ENCODE measurements at regions not wholly inside any gene's neighbourhood (a gene's known extent, or its start where the extent isn't known, plus 50 kb on each side); places are given as distances from the start of the nearest gene placed in this dataset.

DNA sequence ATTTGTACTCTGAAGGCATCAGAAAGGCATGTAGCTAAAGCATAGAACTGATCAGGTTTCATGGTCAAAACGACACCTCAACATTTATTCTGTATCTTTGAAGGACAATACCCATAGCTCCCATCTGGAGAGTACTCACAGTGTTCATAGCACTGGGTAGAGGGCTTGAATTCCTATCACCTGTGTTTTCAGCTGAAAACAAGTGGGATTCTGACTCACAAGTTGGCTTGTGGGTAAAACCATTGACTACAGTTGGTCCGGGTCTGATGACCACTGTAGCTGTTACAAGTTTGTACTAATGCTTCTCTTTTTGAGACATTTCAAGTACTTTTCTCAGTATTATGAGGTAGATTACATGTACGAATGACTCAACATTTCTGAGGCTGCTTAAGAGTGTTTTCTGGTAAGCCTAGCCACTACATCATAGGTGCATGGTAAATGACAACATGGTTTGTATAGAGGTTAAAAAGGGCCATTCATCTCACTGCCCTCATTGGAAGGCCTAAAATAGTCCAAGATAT, 68.6 kb upstream of the PELI1 start:
- DNase-seq (ENCODE audit: low read depth) = peak; percentile 28
- no peaks in the 10 kb centered on the region for H3K27me3 ChIP-seq (replicated peaks; ENCODE audit: control insufficient read depth, insufficient read depth, low read length)
- no peaks in the 10 kb centered on the region for H3K36me3 ChIP-seq (ENCODE audit: control insufficient read depth, insufficient read depth, low read length, severe bottlenecking)
- peaks cover 8% of the 10 kb centered on the region for H3K4me1 ChIP-seq (ENCODE audit: control insufficient read depth, insufficient read depth, low read length)
- H3K9ac ChIP-seq (ENCODE audit: low read length) = no peak overlapping the region
- H3K9me3 ChIP-seq (ENCODE audit: control insufficient read depth, low read length) = no peaks in the 10 kb centered on the region
- no peak overlapping the region for H3K4me3 ChIP-seq (ENCODE audit: low read length)

GRCh38 chr2:64213532-64214275, 69.5 kb upstream of the PELI1 start:
- no peaks in the 10 kb centered on the region for H3K36me3 ChIP-seq (ENCODE audit: control insufficient read depth, insufficient read depth, low read length, severe bottlenecking)
- no peak for DNase-seq (ENCODE audit: low read depth)
- H3K4me3 ChIP-seq (ENCODE audit: low read length) = no peak overlapping the region
- no peaks in the 10 kb centered on the region for H3K27me3 ChIP-seq (replicated peaks; ENCODE audit: control insufficient read depth, insufficient read depth, low read length)
- no peak overlapping the region for H3K9ac ChIP-seq (ENCODE audit: low read length)
- H3K4me1 ChIP-seq (ENCODE audit: control insufficient read depth, insufficient read depth, low read length) = peaks cover 8% of the 10 kb centered on the region
- no peaks in the 10 kb centered on the region for H3K9me3 ChIP-seq (ENCODE audit: control insufficient read depth, low read length)

- Histone ChIP-seq H3K9me3 (ENCODE audit: control insufficient read depth, low read length) (no peaks in the 10 kb centered on the region), H3K4me1 (ENCODE audit: control insufficient read depth, insufficient read depth, low read length) (peaks cover 8% of the 10 kb centered on the region), H3K9ac (ENCODE audit: low read length) (no peak overlapping the region), H3K27me3 (replicated peaks; ENCODE audit: control insufficient read depth, insufficient read depth, low read length) (no peaks in the 10 kb centered on the region), H3K36me3 (ENCODE audit: control insufficient read depth, insufficient read depth, low read length, severe bottlenecking) (no peaks in the 10 kb centered on the region), H3K4me3 (ENCODE audit: low read length) (no peak overlapping the region)
- no peak for DNase-seq (ENCODE audit: low read depth)
Measured at GRCh38 chr2:64214281-64215115, 70.3 kb upstream of the PELI1 start.

DNA sequence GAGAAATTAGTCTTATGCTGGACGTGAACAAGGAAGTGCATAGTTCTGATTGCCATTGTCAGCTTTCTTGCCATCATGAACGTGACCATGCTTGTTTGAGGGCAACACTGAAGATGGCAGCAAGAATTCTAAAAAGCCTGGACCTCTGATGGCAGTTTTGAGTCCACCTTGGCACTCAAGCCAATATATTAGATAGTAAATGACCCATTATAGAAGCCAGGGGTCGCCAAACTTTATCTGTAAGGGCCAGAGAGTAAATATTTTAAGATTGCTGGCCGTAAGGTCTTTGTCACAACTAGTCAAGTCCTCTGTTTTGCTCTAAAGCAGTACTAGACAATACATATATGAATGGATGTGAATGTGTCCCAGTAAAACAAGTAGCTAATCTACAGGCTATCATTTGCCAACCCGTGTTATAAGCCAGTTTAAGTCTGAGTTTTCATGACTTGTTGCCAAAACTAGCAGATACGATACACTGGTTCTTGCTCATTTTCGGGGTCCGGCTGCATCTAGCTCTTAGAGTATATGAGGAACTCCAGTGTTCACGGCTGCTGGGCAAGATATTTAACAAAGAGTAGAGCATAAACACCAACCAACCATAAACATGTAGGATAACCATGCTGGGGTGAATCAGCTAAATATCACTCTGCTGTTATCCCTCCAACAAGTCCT, 73.1 kb upstream of the PELI1 start:
- no peaks in the 10 kb centered on the region for H3K9me3 ChIP-seq (ENCODE audit: control insufficient read depth, low read length)
- H3K9ac ChIP-seq (ENCODE audit: low read length) = no peak overlapping the region
- H3K4me3 ChIP-seq (ENCODE audit: low read length) = no peak overlapping the region
- no peak for DNase-seq (ENCODE audit: low read depth)
- no peaks in the 10 kb centered on the region for H3K27me3 ChIP-seq (replicated peaks; ENCODE audit: control insufficient read depth, insufficient read depth, low read length)
- H3K4me1 ChIP-seq (ENCODE audit: control insufficient read depth, insufficient read depth, low read length) = peaks cover 22% of the 10 kb centered on the region
- no peaks in the 10 kb centered on the region for H3K36me3 ChIP-seq (ENCODE audit: control insufficient read depth, insufficient read depth, low read length, severe bottlenecking)

DNA sequence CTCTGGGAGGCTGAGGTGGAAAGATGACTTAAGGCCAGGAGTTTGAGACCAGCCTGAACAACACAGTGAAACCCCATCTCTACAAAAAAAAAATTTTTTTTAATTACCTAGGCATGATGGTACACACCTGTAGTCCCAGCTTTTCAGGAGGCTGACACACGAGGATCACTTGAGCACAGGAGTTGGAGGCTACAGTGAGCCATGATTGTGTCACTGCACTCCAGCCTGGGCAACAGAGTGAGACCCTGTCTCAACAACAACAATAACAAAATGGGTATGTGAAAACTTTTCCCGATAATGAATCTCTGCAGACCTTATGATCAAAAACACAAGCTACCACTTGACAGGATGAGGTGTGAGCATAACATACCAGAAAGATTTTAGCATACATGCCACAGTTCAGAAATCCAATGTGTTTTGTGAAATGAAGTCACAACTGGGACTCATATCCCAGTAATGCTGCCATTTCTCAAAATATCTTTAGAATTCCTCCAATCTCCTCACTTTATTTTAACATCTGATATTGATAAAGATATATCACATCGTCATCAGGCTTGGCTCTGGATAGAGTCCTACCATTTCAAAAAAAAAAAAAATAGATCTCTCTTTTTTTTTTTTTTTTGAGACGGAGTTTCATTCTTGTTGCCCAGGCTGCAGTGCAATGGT, 74.0 kb upstream of the PELI1 start:
- DNase-seq (ENCODE audit: low read depth) = no peak
- Histone ChIP-seq H3K4me3 (ENCODE audit: low read length) (no peak overlapping the region), H3K4me1 (ENCODE audit: control insufficient read depth, insufficient read depth, low read length) (peaks cover 17% of the 10 kb centered on the region), H3K27me3 (replicated peaks; ENCODE audit: control insufficient read depth, insufficient read depth, low read length) (no peaks in the 10 kb centered on the region), H3K9me3 (ENCODE audit: control insufficient read depth, low read length) (no peaks in the 10 kb centered on the region), H3K9ac (ENCODE audit: low read length) (no peak overlapping the region), H3K36me3 (ENCODE audit: control insufficient read depth, insufficient read depth, low read length, severe bottlenecking) (no peaks in the 10 kb centered on the region)

DNA sequence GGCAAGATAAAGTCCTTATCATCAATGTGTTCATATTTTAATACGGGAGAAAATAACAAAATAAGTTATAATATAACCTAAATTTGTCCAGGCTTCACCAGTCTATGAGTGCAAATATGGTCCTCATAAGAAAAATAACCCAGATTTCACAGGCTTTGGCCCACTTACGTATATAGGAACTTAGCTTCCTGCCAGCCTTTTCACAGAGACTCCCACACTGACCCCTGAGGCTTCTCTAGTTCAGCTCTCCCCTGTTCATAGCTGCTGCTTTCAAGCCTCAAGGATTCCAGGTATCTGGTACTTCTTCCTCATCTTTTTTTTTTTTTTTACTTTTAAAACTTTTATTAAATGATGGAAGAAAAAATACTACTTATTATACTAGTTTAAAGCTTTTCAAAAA, 74.9 kb upstream of the PELI1 start:
- Histone ChIP-seq H3K4me1 (ENCODE audit: control insufficient read depth, insufficient read depth, low read length) (peaks cover 17% of the 10 kb centered on the region), H3K9ac (ENCODE audit: low read length) (no peak overlapping the region), H3K4me3 (ENCODE audit: low read length) (no peak overlapping the region), H3K27me3 (replicated peaks; ENCODE audit: control insufficient read depth, insufficient read depth, low read length) (no peaks in the 10 kb centered on the region), H3K36me3 (ENCODE audit: control insufficient read depth, insufficient read depth, low read length, severe bottlenecking) (no peaks in the 10 kb centered on the region), H3K9me3 (ENCODE audit: control insufficient read depth, low read length) (no peaks in the 10 kb centered on the region)
- DNase-seq (ENCODE audit: low read depth) = no peak

- no peaks in the 10 kb centered on the region for H3K36me3 ChIP-seq (ENCODE audit: control insufficient read depth, insufficient read depth, low read length, severe bottlenecking)
- peaks cover 17% of the 10 kb centered on the region for H3K4me1 ChIP-seq (ENCODE audit: control insufficient read depth, insufficient read depth, low read length)
- no peak for DNase-seq (ENCODE audit: low read depth)
- H3K27me3 ChIP-seq (replicated peaks; ENCODE audit: control insufficient read depth, insufficient read depth, low read length) = no peaks in the 10 kb centered on the region
- H3K9me3 ChIP-seq (ENCODE audit: control insufficient read depth, low read length) = no peaks in the 10 kb centered on the region
- no peak overlapping the region for H3K4me3 ChIP-seq (ENCODE audit: low read length)
- H3K9ac ChIP-seq (ENCODE audit: low read length) = no peak overlapping the region
Measured at GRCh38 chr2:64220265-64220664, 76.0 kb upstream of the PELI1 start.

- no peak overlapping the region for H3K4me3 ChIP-seq (ENCODE audit: low read length)
- H3K36me3 ChIP-seq (ENCODE audit: control insufficient read depth, insufficient read depth, low read length, severe bottlenecking) = no peaks in the 10 kb centered on the region
- H3K4me1 ChIP-seq (ENCODE audit: control insufficient read depth, insufficient read depth, low read length) = peaks cover 17% of the 10 kb centered on the region
- H3K9me3 ChIP-seq (ENCODE audit: control insufficient read depth, low read length) = no peaks in the 10 kb centered on the region
- H3K9ac ChIP-seq (ENCODE audit: low read length) = no peak overlapping the region
- no peak for DNase-seq (ENCODE audit: low read depth)
- no peaks in the 10 kb centered on the region for H3K27me3 ChIP-seq (replicated peaks; ENCODE audit: control insufficient read depth, insufficient read depth, low read length)
Measured at GRCh38 chr2:64220894-64221617, 76.8 kb upstream of the PELI1 start.

- H3K4me1 ChIP-seq (ENCODE audit: control insufficient read depth, insufficient read depth, low read length) = peaks cover 18% of the 10 kb centered on the region
- H3K27me3 ChIP-seq (replicated peaks; ENCODE audit: control insufficient read depth, insufficient read depth, low read length) = no peaks in the 10 kb centered on the region
- H3K9me3 ChIP-seq (ENCODE audit: control insufficient read depth, low read length) = no peaks in the 10 kb centered on the region
- H3K4me3 ChIP-seq (ENCODE audit: low read length) = no peak overlapping the region
- no peak overlapping the region for H3K9ac ChIP-seq (ENCODE audit: low read length)
- no peak for DNase-seq (ENCODE audit: low read depth)
- no peaks in the 10 kb centered on the region for H3K36me3 ChIP-seq (ENCODE audit: control insufficient read depth, insufficient read depth, low read length, severe bottlenecking)
Measured at GRCh38 chr2:64221935-64222334, 77.7 kb upstream of the PELI1 start.

- Histone ChIP-seq H3K9ac (ENCODE audit: low read length) (no peak overlapping the region), H3K9me3 (ENCODE audit: control insufficient read depth, low read length) (no peaks in the 10 kb centered on the region), H3K4me3 (ENCODE audit: low read length) (no peak overlapping the region), H3K4me1 (ENCODE audit: control insufficient read depth, insufficient read depth, low read length) (peaks cover 22% of the 10 kb centered on the region), H3K27me3 (replicated peaks; ENCODE audit: control insufficient read depth, insufficient read depth, low read length) (no peaks in the 10 kb centered on the region), H3K36me3 (ENCODE audit: control insufficient read depth, insufficient read depth, low read length, severe bottlenecking) (no peaks in the 10 kb centered on the region)
- no peak for DNase-seq (ENCODE audit: low read depth)
Measured at GRCh38 chr2:64222351-64222750, 78.1 kb upstream of the PELI1 start.
